ENCODE measurements at regions not wholly inside any gene's neighbourhood (a gene's known extent, or its start where the extent isn't known, plus 50 kb on each side); places are given as distances from the start of the nearest gene placed in this dataset.

GRCh38 chr4:177692907-177693306 lies 250.7 kb upstream of the AGA start:
- in situ Hi-C loops (cut with HindIII; ENCODE audit: low sequenced_read_pairs) = no loop called here
- no peak overlapping the region for H3K4me3 ChIP-seq (ENCODE audit: low read depth, low read length)
- TF ChIP-seq, protein P1, sequence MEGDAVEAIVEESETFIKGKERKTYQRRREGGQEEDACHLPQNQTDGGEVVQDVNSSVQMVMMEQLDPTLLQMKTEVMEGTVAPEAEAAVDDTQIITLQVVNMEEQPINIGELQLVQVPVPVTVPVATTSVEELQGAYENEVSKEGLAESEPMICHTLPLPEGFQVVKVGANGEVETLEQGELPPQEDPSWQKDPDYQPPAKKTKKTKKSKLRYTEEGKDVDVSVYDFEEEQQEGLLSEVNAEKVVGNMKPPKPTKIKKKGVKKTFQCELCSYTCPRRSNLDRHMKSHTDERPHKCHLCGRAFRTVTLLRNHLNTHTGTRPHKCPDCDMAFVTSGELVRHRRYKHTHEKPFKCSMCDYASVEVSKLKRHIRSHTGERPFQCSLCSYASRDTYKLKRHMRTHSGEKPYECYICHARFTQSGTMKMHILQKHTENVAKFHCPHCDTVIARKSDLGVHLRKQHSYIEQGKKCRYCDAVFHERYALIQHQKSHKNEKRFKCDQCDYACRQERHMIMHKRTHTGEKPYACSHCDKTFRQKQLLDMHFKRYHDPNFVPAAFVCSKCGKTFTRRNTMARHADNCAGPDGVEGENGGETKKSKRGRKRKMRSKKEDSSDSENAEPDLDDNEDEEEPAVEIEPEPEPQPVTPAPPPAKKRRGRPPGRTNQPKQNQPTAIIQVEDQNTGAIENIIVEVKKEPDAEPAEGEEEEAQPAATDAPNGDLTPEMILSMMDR (IDR thresholded peaks at IDR 0.05; ENCODE audit: low read depth, low read length, missing control alignments) = no peak
- no peak for DNase-seq (ENCODE audit: low read depth)

- DNase-seq (ENCODE audit: low read depth) = no peak
- TF ChIP-seq, protein P1 (IDR thresholded peaks at IDR 0.05; ENCODE audit: low read depth, low read length, missing control alignments) = no peak
- in situ Hi-C loops (cut with HindIII; ENCODE audit: low sequenced_read_pairs) = no loop called here
- H3K4me3 ChIP-seq (ENCODE audit: low read depth, low read length) = no peak overlapping the region
Observed at GRCh38 chr4:177696438-177696966, 254.3 kb upstream of the AGA start.

GRCh38 chr4:177699365-177700213 lies 257.4 kb upstream of the AGA start:
- in situ Hi-C loops (cut with HindIII; ENCODE audit: low sequenced_read_pairs) = no loop called here
- peak; percentile 49 for DNase-seq (ENCODE audit: low read depth)
- no peak overlapping the region for H3K4me3 ChIP-seq (ENCODE audit: low read depth, low read length)
- TF ChIP-seq, protein P1 (IDR thresholded peaks at IDR 0.05; ENCODE audit: low read depth, low read length, missing control alignments) = no peak

DNA sequence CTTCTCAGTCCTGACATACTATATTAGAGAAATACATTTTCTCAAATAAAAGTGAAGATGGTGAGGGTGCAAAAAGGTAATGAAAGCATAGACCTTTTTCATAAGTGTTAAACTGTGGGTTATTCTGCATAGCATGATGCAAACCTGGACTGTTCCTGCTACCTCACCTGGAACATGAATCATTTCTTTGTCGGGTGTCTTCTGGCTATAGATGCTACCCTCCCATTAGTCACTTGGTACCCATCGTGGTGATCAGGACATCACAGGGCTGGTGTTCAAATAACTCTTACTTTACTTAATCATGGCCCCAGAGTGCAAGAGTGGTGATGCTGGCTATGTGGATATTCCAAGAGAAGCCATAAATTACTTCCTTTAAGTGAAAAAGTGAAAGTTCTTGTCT lies 264.7 kb upstream of the AGA start:
- in situ Hi-C loops (cut with HindIII; ENCODE audit: low sequenced_read_pairs) = no loop called here
- no peak overlapping the region for H3K4me3 ChIP-seq (ENCODE audit: low read depth, low read length)
- TF ChIP-seq, protein P1 (IDR thresholded peaks at IDR 0.05; ENCODE audit: low read depth, low read length, missing control alignments) = no peak
- DNase-seq (ENCODE audit: low read depth) = no peak

DNA sequence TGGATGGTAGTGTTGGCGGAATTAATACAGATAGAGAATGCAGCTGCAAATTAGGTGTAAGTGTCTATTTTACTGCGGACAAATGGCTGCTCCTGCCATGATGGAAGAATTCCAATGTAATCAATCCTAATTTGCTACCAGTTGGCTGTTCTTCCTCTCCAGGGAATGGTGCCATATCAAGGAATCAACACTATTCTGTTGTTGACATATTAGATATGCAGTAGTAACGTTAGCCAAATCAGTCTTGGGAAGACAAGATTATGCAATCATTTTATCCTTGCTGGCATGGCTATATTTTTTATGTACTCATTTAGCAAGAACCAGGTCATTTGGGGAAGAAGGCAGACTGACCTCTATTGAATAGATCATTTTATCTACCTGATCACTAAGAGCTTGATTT lies 271.2 kb upstream of the AGA start:
- no peak for DNase-seq (ENCODE audit: low read depth)
- in situ Hi-C loops (cut with HindIII; ENCODE audit: low sequenced_read_pairs) = no loop called here
- H3K4me3 ChIP-seq (ENCODE audit: low read depth, low read length) = no peak overlapping the region
- TF ChIP-seq, protein P1 (IDR thresholded peaks at IDR 0.05; ENCODE audit: low read depth, low read length, missing control alignments) = no peak

GRCh38 chr4:177717407-177717806 lies 275.2 kb upstream of the AGA start:
- H3K4me3 ChIP-seq (ENCODE audit: low read depth, low read length) = no peak overlapping the region
- no peak for DNase-seq (ENCODE audit: low read depth)
- TF ChIP-seq, protein P1 (IDR thresholded peaks at IDR 0.05; ENCODE audit: low read depth, low read length, missing control alignments) = no peak
- in situ Hi-C loops (cut with HindIII; ENCODE audit: low sequenced_read_pairs) = no loop called here

All from astrocyte of the cerebellum (primary cell).